GM18951 (cell line): ENCODE measurements at regions not wholly inside any gene's neighbourhood (a gene's known extent, or its start where the extent isn't known, plus 50 kb on each side); places are given as distances from the start of the nearest gene placed in this dataset.
"Not testable (repeated sequence)": the region's sequence is repeated elsewhere in the genome, so short reads cannot be mapped to it uniquely, and the experiment has no call there.

Experiments
- POLR2A ChIP-seq: IDR thresholded peaks from 4 replicates; pipeline ENCODE4 v1.6.1; 2011; ENCODE audit warnings: mild to moderate bottlenecking; ENCODE audit not compliant: insufficient read length, insufficient read depth; ENCODE audit errors: extremely low read depth
- in situ Hi-C: fragments of 300-500 bp; cut with MboI; formaldehyde crosslinking; loops from one replicate; pipeline ENCODE4 v1.12.0; 2022; ENCODE audit warnings: low sequenced_read_pairs, mixed read lengths, inconsistent platforms; ENCODE audit not compliant: unreplicated experiment

GRCh38 chr2:222013889-222014288 lies 284.9 kb downstream of the PAX3 start:
- in situ Hi-C loops = no loop called here

GRCh38 chr2:222000326-222000725 lies 298.5 kb downstream of the PAX3 start:
- in situ Hi-C loops = no loop called here
- no peak for TF ChIP-seq POLR2A

More at GRCh38 chr2:222013889-222014288, 284.9 kb downstream of the PAX3 start:
- no peak for TF ChIP-seq POLR2A

- in situ Hi-C loops = no loop called here
Observed at GRCh38 chr2:221999717-222000116, 299.1 kb downstream of the PAX3 start.

GRCh38 chr2:221999166-221999565 lies 299.6 kb downstream of the PAX3 start:
- no peak for TF ChIP-seq POLR2A
- in situ Hi-C loops = no loop called here

More at GRCh38 chr2:221999717-222000116, 299.1 kb downstream of the PAX3 start:
- TF ChIP-seq POLR2A = no peak

GRCh38 chr2:221997683-221998082 lies 301.1 kb downstream of the PAX3 start:
- in situ Hi-C loops = no loop called here
- no peak for TF ChIP-seq POLR2A

- in situ Hi-C loops = no loop called here
- TF ChIP-seq POLR2A = no peak
Observed at GRCh38 chr2:221997100-221997499, 301.7 kb downstream of the PAX3 start.

- no peak for TF ChIP-seq POLR2A
Observed at GRCh38 chr2:221994926-221995325, 303.9 kb downstream of the PAX3 start.

GRCh38 chr2:221984376-221984775 lies 314.4 kb downstream of the PAX3 start:
- in situ Hi-C loops = not testable (repeated sequence)

More at GRCh38 chr2:221994926-221995325, 303.9 kb downstream of the PAX3 start:
- in situ Hi-C loops = no loop called here

GRCh38 chr2:221981912-221982470 lies 316.8 kb downstream of the PAX3 start:
- in situ Hi-C loops = no loop called here
- TF ChIP-seq POLR2A = no peak

GRCh38 chr2:221975151-221975550 lies 323.6 kb downstream of the PAX3 start:
- TF ChIP-seq POLR2A = no peak
- in situ Hi-C loops = no loop called here

GRCh38 chr2:221973902-221974301 lies 324.9 kb downstream of the PAX3 start:
- in situ Hi-C loops = no loop called here

GRCh38 chr2:221973502-221973901 lies 325.3 kb downstream of the PAX3 start:
- no peak for TF ChIP-seq POLR2A
- in situ Hi-C loops = no loop called here

More at GRCh38 chr2:221973902-221974301, 324.9 kb downstream of the PAX3 start:
- no peak for TF ChIP-seq POLR2A

- in situ Hi-C loops = no loop called here
- no peak for TF ChIP-seq POLR2A
Observed at GRCh38 chr2:221972813-221973478, 325.9 kb downstream of the PAX3 start.

GRCh38 chr2:221970389-221970788 lies 328.4 kb downstream of the PAX3 start:
- in situ Hi-C loops = no loop called here
- no peak for TF ChIP-seq POLR2A
